SIG-M5 treated with dmso at 0.1 percent for 504 hours (cell line): ENCODE measurements at regions not wholly inside any gene's neighbourhood (a gene's known extent, or its start where the extent isn't known, plus 50 kb on each side); places are given as distances from the start of the nearest gene placed in this dataset.
"Not testable (repeated sequence)": the region's sequence is repeated elsewhere in the genome, so short reads cannot be mapped to it uniquely, and the experiment has no call there.

Experiments used
- DNase-seq: peaks from one replicate; lab custom pipeline; 2025; ENCODE audit not compliant: unreplicated experiment; lab: John Stamatoyannopoulos, UW

GRCh38 chr6:166806962-166807757 is 149.2 kb downstream of the RNASET2 start:
- DNase-seq, result no peak

GRCh38 chr6:166806217-166806838 is 150.0 kb downstream of the RNASET2 start:
- no peak for DNase-seq

GRCh38 chr6:166803471-166803870 is 152.9 kb downstream of the RNASET2 start:
- DNase-seq, result no peak

GRCh38 chr6:166802401-166802800 is 153.9 kb downstream of the RNASET2 start:
- no peak for DNase-seq

GRCh38 chr6:166800137-166800536 is 156.2 kb downstream of the RNASET2 start:
- DNase-seq, result no peak

GRCh38 chr6:166798652-166799051 is 157.7 kb downstream of the RNASET2 start:
- DNase-seq, result no peak

- no peak for DNase-seq
These were observed 159.7 kb downstream of the RNASET2 start for GRCh38 chr6:166796610-166797009.

- no peak for DNase-seq
These were observed 160.5 kb downstream of the RNASET2 start for GRCh38 chr6:166795879-166796278.

- DNase-seq, result not testable (repeated sequence)
These were observed 163.8 kb upstream of the RPS6KA2 start for GRCh38 chr6:166790808-166791207.

- not testable (repeated sequence) for DNase-seq
These were observed 161.9 kb upstream of the RPS6KA2 start for GRCh38 chr6:166788846-166789529.

GRCh38 chr6:166786704-166787293 is 159.7 kb upstream of the RPS6KA2 start:
- peak; percentile 52 for DNase-seq

GRCh38 chr6:166785131-166785530 is 158.1 kb upstream of the RPS6KA2 start:
- no peak for DNase-seq

GRCh38 chr6:166784691-166785090 is 157.6 kb upstream of the RPS6KA2 start:
- no peak for DNase-seq

- DNase-seq, result no peak
These were observed 155.5 kb upstream of the RPS6KA2 start for GRCh38 chr6:166782520-166782919.

- no peak for DNase-seq
These were observed 154.3 kb upstream of the RPS6KA2 start for GRCh38 chr6:166781331-166781730.

GRCh38 chr6:166779963-166780683 is 153.1 kb upstream of the RPS6KA2 start:
- no peak for DNase-seq

GRCh38 chr6:166779381-166779780 is 152.3 kb upstream of the RPS6KA2 start:
- DNase-seq, result no peak

GRCh38 chr6:166778776-166779175 is 151.7 kb upstream of the RPS6KA2 start:
- DNase-seq, result no peak

GRCh38 chr6:166778046-166778445 is 151.0 kb upstream of the RPS6KA2 start:
- DNase-seq, result no peak

GRCh38 chr6:166777096-166777630 is 150.1 kb upstream of the RPS6KA2 start:
- no peak for DNase-seq

- no peak for DNase-seq
These were observed 149.5 kb upstream of the RPS6KA2 start for GRCh38 chr6:166776571-166776970.
